ENCODE measurements at regions not wholly inside any gene's neighbourhood (a gene's known extent, or its start where the extent isn't known, plus 50 kb on each side); places are given as distances from the start of the nearest gene placed in this dataset.

GRCh38 chr12:111222523-111222922 is 146.4 kb downstream of the PHETA1 start:
- ATAC-seq (no peak), FAIRE-seq (no peak), DNase-seq (ENCODE audit: low read depth in 1 of 2, low spot score in 1 of 2) (no peak)
- CTCF ChIA-PET = interaction anchor here (1.8 kb wide), 1 partner anchor 77 kb away, joined by 3 read pairs; no protein-coding TSS in a partner anchor
- Histone ChIP-seq H3K9me3 (no peaks in the 10 kb centered on the region), H3K27ac (no peak overlapping the region), H3K4me1 (no peaks in the 10 kb centered on the region), H3K4me3 (no peak overlapping the region), H3K4me2 (no peak overlapping the region)
- WGBS (ENCODE audit: missing lambda C conversion rate) = 31% methylated on average over 4 of the region's 4 CpGs
- POLR2A ChIA-PET = no interaction called here
- TF ChIP-seq RFX5 (IDR thresholded peaks at IDR 0.05) (no peak), EHF (CRISPR knock-in tag; IDR thresholded peaks at IDR 0.05) (no peak), EP300 (IDR thresholded peaks at IDR 0.05) (no peak), POLR2A (IDR thresholded peaks at IDR 0.05; ENCODE audit: low read length) (no peak), HOXB13 (CRISPR knock-in tag; IDR thresholded peaks at IDR 0.05; ENCODE audit: low read depth) (no peak), MYC (IDR thresholded peaks at IDR 0.05; ENCODE audit: borderline replicate concordance, low read length) (no peak), PBX3 (IDR thresholded peaks at IDR 0.05) (no peak)

- POLR2A ChIA-PET = no interaction called here
- 68% methylated on average over 6 of the region's 6 CpGs for WGBS (ENCODE audit: missing lambda C conversion rate)
- CTCF ChIA-PET = interaction anchor here (1.8 kb wide), 1 partner anchor 77 kb away, joined by 3 read pairs; no protein-coding TSS in a partner anchor
- DNase-seq (ENCODE audit: low read depth in 1 of 2, low spot score in 1 of 2) (no peak), ATAC-seq (no peak), FAIRE-seq (no peak)
- TF ChIP-seq MAFK (IDR thresholded peaks at IDR 0.05; ENCODE audit: partially characterized antibody) (peak; percentile 89), FOSL2 (IDR thresholded peaks at IDR 0.05) (no peak), FOSL2 (CRISPR knock-in tag; IDR thresholded peaks at IDR 0.05) (no peak), EP300 (IDR thresholded peaks at IDR 0.05) (no peak), RFX5 (IDR thresholded peaks at IDR 0.05) (no peak)
- Histone ChIP-seq H3K27ac (no peak overlapping the region), H3K4me1 (no peaks in the 10 kb centered on the region), H3K4me2 (no peak overlapping the region), H3K4me3 (no peak overlapping the region), H3K9me3 (no peaks in the 10 kb centered on the region)
Observed at GRCh38 chr12:111222027-111222414, 146.9 kb downstream of the PHETA1 start.

DNA sequence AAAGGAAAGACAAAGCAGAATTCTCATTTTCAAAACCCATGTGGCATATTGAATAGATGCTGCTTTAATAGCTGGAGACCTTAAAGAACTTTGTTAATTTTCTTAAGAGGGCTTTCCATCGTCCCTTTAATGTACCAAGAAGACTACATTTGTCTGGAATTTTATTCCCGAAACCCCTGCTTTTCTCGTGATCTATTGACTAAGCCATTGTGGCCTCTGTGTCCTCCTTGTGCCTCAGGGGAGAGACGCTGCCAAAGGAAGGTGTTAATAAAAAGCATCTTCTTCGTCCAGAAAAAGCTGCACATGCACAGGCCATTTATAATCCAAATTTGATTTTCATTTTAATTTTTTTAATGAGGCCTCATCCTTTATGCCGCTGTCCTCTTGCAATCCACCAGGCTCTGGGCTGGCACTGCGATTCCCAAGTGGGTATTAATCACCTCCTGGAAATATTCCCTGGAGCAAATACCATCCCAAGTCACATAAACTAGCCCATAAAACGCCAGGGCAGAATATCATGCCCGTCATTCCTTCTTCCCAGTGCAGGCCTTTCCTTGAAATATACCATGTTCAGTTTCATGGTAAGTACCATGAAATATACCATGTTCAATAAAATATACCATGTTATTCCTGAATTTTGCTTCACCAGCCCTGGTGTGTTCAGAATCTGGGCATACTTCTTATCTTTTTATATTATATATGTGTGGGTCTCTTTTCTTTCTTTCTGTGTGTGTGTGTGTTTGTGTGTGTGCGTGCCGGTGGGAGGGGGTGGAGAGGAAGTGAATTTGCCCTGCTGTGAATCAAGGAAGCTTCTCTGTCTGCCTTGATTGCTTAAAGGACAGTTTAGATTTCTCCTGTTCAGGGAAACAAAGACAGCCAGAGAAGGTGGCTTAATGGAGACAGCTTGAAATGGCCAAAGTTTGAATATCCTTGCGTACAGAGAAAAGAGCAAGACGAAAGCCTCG is 147.6 kb downstream of the PHETA1 start:
- DNase-seq (ENCODE audit: low read depth in 1 of 2, low spot score in 1 of 2) (no peak), FAIRE-seq (no peak)

More for the DNA sequence above, 147.6 kb downstream of the PHETA1 start:
- no peak overlapping the region for H3K4me2 ChIP-seq
- WGBS (ENCODE audit: missing lambda C conversion rate) = 58% methylated on average over 14 of the region's 14 CpGs
- POLR2A ChIA-PET = no interaction called here
- no peak overlapping the region for H3K27ac ChIP-seq
- no peaks in the 10 kb centered on the region for H3K4me1 ChIP-seq
- no peak overlapping the region for H3K4me3 ChIP-seq
- TF ChIP-seq, protein P1, sequence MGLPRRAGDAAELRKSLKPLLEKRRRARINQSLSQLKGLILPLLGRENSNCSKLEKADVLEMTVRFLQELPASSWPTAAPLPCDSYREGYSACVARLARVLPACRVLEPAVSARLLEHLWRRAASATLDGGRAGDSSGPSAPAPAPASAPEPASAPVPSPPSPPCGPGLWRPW (IDR thresholded peaks at IDR 0.05) = no peak
- TF ChIP-seq POLR2AphosphoS2 (conservative IDR thresholded peaks at IDR 0.05; ENCODE audit: low read length) = no peak
- no peak for TF ChIP-seq RFX5 (IDR thresholded peaks at IDR 0.05)
- TF ChIP-seq ZFP36 (IDR thresholded peaks at IDR 0.05; ENCODE audit: borderline replicate concordance, partially characterized antibody) = no peak
- no peak for TF ChIP-seq JUNB (IDR thresholded peaks at IDR 0.05)
- TF ChIP-seq, protein P2, sequence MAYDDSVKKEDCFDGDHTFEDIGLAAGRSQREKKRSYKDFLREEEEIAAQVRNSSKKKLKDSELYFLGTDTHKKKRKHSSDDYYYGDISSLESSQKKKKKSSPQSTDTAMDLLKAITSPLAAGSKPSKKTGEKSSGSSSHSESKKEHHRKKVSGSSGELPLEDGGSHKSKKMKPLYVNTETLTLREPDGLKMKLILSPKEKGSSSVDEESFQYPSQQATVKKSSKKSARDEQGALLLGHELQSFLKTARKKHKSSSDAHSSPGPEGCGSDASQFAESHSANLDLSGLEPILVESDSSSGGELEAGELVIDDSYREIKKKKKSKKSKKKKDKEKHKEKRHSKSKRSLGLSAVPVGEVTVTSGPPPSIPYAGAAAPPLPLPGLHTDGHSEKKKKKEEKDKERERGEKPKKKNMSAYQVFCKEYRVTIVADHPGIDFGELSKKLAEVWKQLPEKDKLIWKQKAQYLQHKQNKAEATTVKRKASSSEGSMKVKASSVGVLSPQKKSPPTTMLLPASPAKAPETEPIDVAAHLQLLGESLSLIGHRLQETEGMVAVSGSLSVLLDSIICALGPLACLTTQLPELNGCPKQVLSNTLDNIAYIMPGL (CRISPR knock-in tag; IDR thresholded peaks at IDR 0.05; ENCODE audit: borderline replicate concordance) = no peak
- no peak for TF ChIP-seq GATA3 (IDR thresholded peaks at IDR 0.05; ENCODE audit: borderline replicate concordance)
- TF ChIP-seq NPAS2 (CRISPR knock-in tag; IDR thresholded peaks at IDR 0.05; ENCODE audit: borderline replicate concordance) = no peak
- TF ChIP-seq, protein P3, sequence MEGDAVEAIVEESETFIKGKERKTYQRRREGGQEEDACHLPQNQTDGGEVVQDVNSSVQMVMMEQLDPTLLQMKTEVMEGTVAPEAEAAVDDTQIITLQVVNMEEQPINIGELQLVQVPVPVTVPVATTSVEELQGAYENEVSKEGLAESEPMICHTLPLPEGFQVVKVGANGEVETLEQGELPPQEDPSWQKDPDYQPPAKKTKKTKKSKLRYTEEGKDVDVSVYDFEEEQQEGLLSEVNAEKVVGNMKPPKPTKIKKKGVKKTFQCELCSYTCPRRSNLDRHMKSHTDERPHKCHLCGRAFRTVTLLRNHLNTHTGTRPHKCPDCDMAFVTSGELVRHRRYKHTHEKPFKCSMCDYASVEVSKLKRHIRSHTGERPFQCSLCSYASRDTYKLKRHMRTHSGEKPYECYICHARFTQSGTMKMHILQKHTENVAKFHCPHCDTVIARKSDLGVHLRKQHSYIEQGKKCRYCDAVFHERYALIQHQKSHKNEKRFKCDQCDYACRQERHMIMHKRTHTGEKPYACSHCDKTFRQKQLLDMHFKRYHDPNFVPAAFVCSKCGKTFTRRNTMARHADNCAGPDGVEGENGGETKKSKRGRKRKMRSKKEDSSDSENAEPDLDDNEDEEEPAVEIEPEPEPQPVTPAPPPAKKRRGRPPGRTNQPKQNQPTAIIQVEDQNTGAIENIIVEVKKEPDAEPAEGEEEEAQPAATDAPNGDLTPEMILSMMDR (IDR thresholded peaks at IDR 0.05) = no peak
- no peak for TF ChIP-seq MYC (IDR thresholded peaks at IDR 0.05; ENCODE audit: borderline replicate concordance, low read length)
- TF ChIP-seq ELK1 (IDR thresholded peaks at IDR 0.05; ENCODE audit: low read depth, low read length) = no peak
- ATAC-seq = no peak
- CTCF ChIA-PET = interaction anchor here (1.8 kb wide), 1 partner anchor 78 kb away, joined by 3 read pairs; no protein-coding TSS in a partner anchor
- no peaks in the 10 kb centered on the region for H3K9me3 ChIP-seq

Measured in A549 (cell line).